Colonic mucosa (tissue), 4 donors: ENCODE measurements at regions not wholly inside any gene's neighbourhood (a gene's known extent, or its start where the extent isn't known, plus 50 kb on each side); places are given as distances from the start of the nearest gene placed in this dataset.

Source experiments
- DNase-seq: peaks from one replicate; pipeline ENCODE4 v3.0.0-alpha.2; 2020
- H3K27ac ChIP-seq: fragments of 200-600 bp; one replicate; pipeline ENCODE4 v1.8.0; 2021
- H3K27me3 ChIP-seq: fragments of 200-600 bp; one replicate; pipeline ENCODE4 v1.8.0; 2021
- H3K36me3 ChIP-seq: fragments of 200-600 bp; one replicate; pipeline ENCODE4 v1.8.0; 2021
- H3K4me1 ChIP-seq: fragments of 200-600 bp; one replicate; pipeline ENCODE4 v1.8.0; 2021; ENCODE audit warnings: mild to moderate bottlenecking
- H3K4me3 ChIP-seq: fragments of 200-600 bp; one replicate; pipeline ENCODE4 v1.8.0; 2021
- H3K9ac ChIP-seq, 2 donors: one replicate each; pipeline ENCODE4 v1.7.0; 2013; ENCODE audit warnings: control low read depth in 2 of 2, low read depth in 2 of 2, low read length in 2 of 2
- H3K9me3 ChIP-seq: fragments of 200-600 bp; one replicate; pipeline ENCODE4 v1.8.0; 2021
- CTCF ChIP-seq: fragments of 200-600 bp; IDR thresholded peaks from one replicate; pipeline ENCODE4 v1.8.0; 2022; ENCODE audit warnings: antibody characterized with exemption, mild to moderate bottlenecking
- intact Hi-C: fragments of 100-400 bp; cut with DNase I; formaldehyde crosslinking; loops from one replicate; pipeline ENCODE4 v1.14.1; 2022
- donor health status: healthy.
- donor health status: DM: no; HTN: no; CAD: no.
- donor health status: DM: no; HTN: no; CAD: no.

- Histone ChIP-seq H3K4me3 (no peak overlapping the region), H3K27me3 (no peaks in the 10 kb centered on the region), H3K36me3 (no peaks in the 10 kb centered on the region), H3K27ac (no peak overlapping the region), H3K4me1 (no peaks in the 10 kb centered on the region), H3K9ac (no peak overlapping the region), H3K9me3 (no peaks in the 10 kb centered on the region)
- no peak for TF ChIP-seq CTCF
- intact Hi-C loops = no loop called here
- no peak for DNase-seq
These were observed 1186.0 kb downstream of the SORCS3 start for GRCh38 chr10:105827133-105827532.

DNA sequence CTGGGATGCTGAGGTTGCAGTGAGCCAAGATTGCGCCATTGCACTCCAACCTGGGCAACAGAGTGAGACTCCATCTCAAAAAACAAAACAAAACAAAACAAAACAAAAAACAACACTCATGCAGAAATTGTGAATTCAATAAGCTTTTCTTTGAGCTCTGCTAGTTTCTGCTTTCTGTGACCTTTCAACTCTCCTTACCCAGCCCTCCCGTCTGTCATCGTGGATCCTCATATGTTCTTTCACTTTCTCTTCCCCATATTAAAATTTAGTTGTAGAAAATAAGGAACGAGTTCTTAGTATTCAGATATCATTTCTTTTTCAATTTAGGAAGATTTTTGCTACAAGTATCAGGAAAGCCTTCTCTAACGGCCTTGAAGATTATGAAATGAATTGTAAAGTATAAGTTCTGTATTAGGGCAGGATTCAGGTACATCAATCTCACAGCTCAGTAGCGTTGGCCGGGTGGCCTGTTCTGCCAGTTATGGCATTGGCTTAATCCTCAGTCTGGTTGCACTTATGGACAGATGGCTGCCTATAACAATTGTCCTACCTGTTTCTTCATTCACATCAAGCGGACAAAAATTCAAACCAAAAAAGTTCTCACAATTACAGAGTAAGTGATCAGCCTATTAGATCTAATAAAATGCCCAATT, 1167.0 kb downstream of the SORCS3 start:
- H3K36me3 ChIP-seq = no peaks in the 10 kb centered on the region
- H3K4me1 ChIP-seq = no peaks in the 10 kb centered on the region
- no peak for DNase-seq
- H3K27me3 ChIP-seq = no peaks in the 10 kb centered on the region
- H3K9ac ChIP-seq = no peak overlapping the region
- H3K27ac ChIP-seq = no peak overlapping the region
- H3K4me3 ChIP-seq = no peak overlapping the region
- intact Hi-C loops = no loop called here
- no peak for TF ChIP-seq CTCF
- no peaks in the 10 kb centered on the region for H3K9me3 ChIP-seq

- H3K36me3 ChIP-seq = no peaks in the 10 kb centered on the region
- no peak overlapping the region for H3K4me3 ChIP-seq
- intact Hi-C loops = no loop called here
- H3K9ac ChIP-seq = no peak overlapping the region
- H3K9me3 ChIP-seq = no peaks in the 10 kb centered on the region
- no peaks in the 10 kb centered on the region for H3K4me1 ChIP-seq
- TF ChIP-seq CTCF = no peak
- no peak overlapping the region for H3K27ac ChIP-seq
- no peaks in the 10 kb centered on the region for H3K27me3 ChIP-seq
- no peak for DNase-seq
These were observed 1162.1 kb downstream of the SORCS3 start for GRCh38 chr10:105803206-105803605.

GRCh38 chr10:105800641-105801040, 1159.6 kb downstream of the SORCS3 start:
- Histone ChIP-seq H3K4me3 (no peak overlapping the region), H3K27ac (no peak overlapping the region)

GRCh38 chr10:105798328-105798889, 1157.3 kb downstream of the SORCS3 start:
- intact Hi-C loops = no loop called here
- no peak overlapping the region for H3K4me3 ChIP-seq
- H3K36me3 ChIP-seq = no peaks in the 10 kb centered on the region
- no peak for DNase-seq
- no peak overlapping the region for H3K27ac ChIP-seq
- TF ChIP-seq CTCF = no peak
- H3K9me3 ChIP-seq = no peaks in the 10 kb centered on the region
- H3K27me3 ChIP-seq = no peaks in the 10 kb centered on the region
- H3K4me1 ChIP-seq = no peaks in the 10 kb centered on the region
- no peak overlapping the region for H3K9ac ChIP-seq

More at GRCh38 chr10:105800641-105801040, 1159.6 kb downstream of the SORCS3 start:
- Histone ChIP-seq H3K36me3 (no peaks in the 10 kb centered on the region), H3K9me3 (no peaks in the 10 kb centered on the region), H3K27me3 (no peaks in the 10 kb centered on the region), H3K9ac (no peak overlapping the region), H3K4me1 (no peaks in the 10 kb centered on the region)
- TF ChIP-seq CTCF = no peak
- no peak for DNase-seq
- intact Hi-C loops = no loop called here
